Activated CD8-positive, alpha-beta T cell treated with anti-CD3 and anti-CD28 coated beads, Interleukin-2, amount 10 ng/mL, durations not matched to agents 7 days and 5 days (primary cell): ENCODE measurements at regions not wholly inside any gene's neighbourhood (a gene's known extent, or its start where the extent isn't known, plus 50 kb on each side); places are given as distances from the start of the nearest gene placed in this dataset.

Source experiments
- ATAC-seq: fragments of 150-1000 bp; cut with Tn5 transposase; one replicate; pipeline ENCODE4 v1.10.0; 2021; ENCODE audit warnings: moderate library complexity
- CTCF ChIA-PET: fragments of 350-600 bp; sonication (Branson Sonifier 250); formaldehyde crosslinking; loops from one replicate; lab custom pipeline; 2021; ENCODE audit warnings: antibody characterized with exemption; lab: Charles Lee
- POLR2A ChIA-PET: fragments of 350-600 bp; sonication (Branson Sonifier 250); formaldehyde crosslinking; loops from one replicate; lab custom pipeline; 2021; ENCODE audit warnings: antibody characterized with exemption; lab: Charles Lee
- DNase-seq: peaks from one replicate; pipeline ENCODE4 v3.0.0-alpha.2; 2020
- H3K27ac Mint-ChIP-seq: one replicate; pipeline ENCODE4 v1.8.0; 2021; ENCODE audit warnings: mild to moderate bottlenecking, mixed read lengths
- H3K27me3 Mint-ChIP-seq: one replicate; pipeline ENCODE4 v1.8.0; 2021; ENCODE audit warnings: low read depth, mixed read lengths
- H3K36me3 Mint-ChIP-seq: one replicate; pipeline ENCODE4 v1.8.0; 2021; ENCODE audit warnings: low read depth, mixed read lengths
- H3K4me1 Mint-ChIP-seq: one replicate; pipeline ENCODE4 v1.8.0; 2021; ENCODE audit warnings: low read depth, mixed read lengths
- H3K4me3 Mint-ChIP-seq: one replicate; pipeline ENCODE4 v1.8.0; 2021; ENCODE audit warnings: mild to moderate bottlenecking, mixed read lengths
- H3K9me3 Mint-ChIP-seq: one replicate; pipeline ENCODE4 v1.8.0; 2022; ENCODE audit warnings: mixed read lengths; ENCODE audit not compliant: insufficient read depth

- DNase-seq (no peak), ATAC-seq (no peak)
- Mint-ChIP-seq H3K36me3 (no peaks in the 10 kb centered on the region), H3K4me1 (no peaks in the 10 kb centered on the region), H3K27me3 (no peaks in the 10 kb centered on the region), H3K27ac (no peak overlapping the region), H3K4me3 (no peak overlapping the region), H3K9me3 (peaks cover 3% of the 10 kb centered on the region)
- ChIA-PET CTCF (no interaction called here), POLR2A (no interaction called here)
Observed at GRCh38 chr6:91864911-91865310, 1278.0 kb upstream of the MAP3K7 start.

GRCh38 chr6:91860541-91861335 lies 1273.9 kb upstream of the MAP3K7 start:
- H3K4me1 Mint-ChIP-seq: no peaks in the 10 kb centered on the region
- H3K4me3 Mint-ChIP-seq: no peak overlapping the region
- no peak overlapping the region for H3K27ac Mint-ChIP-seq
- no peak for ATAC-seq
- POLR2A ChIA-PET: no interaction called here
- CTCF ChIA-PET: no interaction called here
- no peaks in the 10 kb centered on the region for H3K27me3 Mint-ChIP-seq
- no peaks in the 10 kb centered on the region for H3K36me3 Mint-ChIP-seq
- no peaks in the 10 kb centered on the region for H3K9me3 Mint-ChIP-seq
- DNase-seq: no peak

GRCh38 chr6:91852252-91852651 lies 1265.4 kb upstream of the MAP3K7 start:
- Mint-ChIP-seq H3K27me3 (no peaks in the 10 kb centered on the region), H3K36me3 (no peaks in the 10 kb centered on the region), H3K27ac (no peak overlapping the region), H3K9me3 (peaks cover 13% of the 10 kb centered on the region), H3K4me1 (no peaks in the 10 kb centered on the region), H3K4me3 (no peak overlapping the region)
- DNase-seq (no peak), ATAC-seq (no peak)
- ChIA-PET CTCF (no interaction called here), POLR2A (no interaction called here)

GRCh38 chr6:91834813-91835212 lies 1247.9 kb upstream of the MAP3K7 start:
- H3K27ac Mint-ChIP-seq: no peak overlapping the region
- H3K27me3 Mint-ChIP-seq: no peaks in the 10 kb centered on the region
- H3K36me3 Mint-ChIP-seq: no peaks in the 10 kb centered on the region
- no peaks in the 10 kb centered on the region for H3K4me1 Mint-ChIP-seq
- peaks cover 5% of the 10 kb centered on the region for H3K9me3 Mint-ChIP-seq
- ChIA-PET POLR2A (no interaction called here), CTCF (no interaction called here)
- DNase-seq (no peak), ATAC-seq (no peak)
- no peak overlapping the region for H3K4me3 Mint-ChIP-seq

GRCh38 chr6:91827151-91827550 lies 1240.3 kb upstream of the MAP3K7 start:
- no peak overlapping the region for H3K27ac Mint-ChIP-seq
- no peak for ATAC-seq

GRCh38 chr6:91826128-91826527 lies 1239.3 kb upstream of the MAP3K7 start:
- DNase-seq (no peak), ATAC-seq (no peak)
- ChIA-PET POLR2A (no interaction called here), CTCF (no interaction called here)
- Mint-ChIP-seq H3K27me3 (no peaks in the 10 kb centered on the region), H3K4me3 (no peak overlapping the region), H3K4me1 (no peaks in the 10 kb centered on the region), H3K36me3 (no peaks in the 10 kb centered on the region), H3K9me3 (no peaks in the 10 kb centered on the region), H3K27ac (no peak overlapping the region)

More at GRCh38 chr6:91827151-91827550, 1240.3 kb upstream of the MAP3K7 start:
- no peak for DNase-seq
- H3K4me3 Mint-ChIP-seq: no peak overlapping the region
- POLR2A ChIA-PET: no interaction called here
- no peaks in the 10 kb centered on the region for H3K4me1 Mint-ChIP-seq
- H3K27me3 Mint-ChIP-seq: no peaks in the 10 kb centered on the region
- no peaks in the 10 kb centered on the region for H3K36me3 Mint-ChIP-seq
- CTCF ChIA-PET: no interaction called here
- no peaks in the 10 kb centered on the region for H3K9me3 Mint-ChIP-seq

- no peak overlapping the region for H3K4me3 Mint-ChIP-seq
- DNase-seq: no peak
- CTCF ChIA-PET: no interaction called here
- no peaks in the 10 kb centered on the region for H3K4me1 Mint-ChIP-seq
- no peaks in the 10 kb centered on the region for H3K27me3 Mint-ChIP-seq
- ATAC-seq: no peak
- H3K36me3 Mint-ChIP-seq: no peaks in the 10 kb centered on the region
- POLR2A ChIA-PET: no interaction called here
- no peak overlapping the region for H3K27ac Mint-ChIP-seq
- H3K9me3 Mint-ChIP-seq: no peaks in the 10 kb centered on the region
Observed at GRCh38 chr6:91824331-91824730, 1237.5 kb upstream of the MAP3K7 start.

- ATAC-seq (no peak), DNase-seq (no peak)
- H3K9me3 Mint-ChIP-seq: no peaks in the 10 kb centered on the region
- H3K4me1 Mint-ChIP-seq: no peaks in the 10 kb centered on the region
- POLR2A ChIA-PET: no interaction called here
- CTCF ChIA-PET: no interaction called here
- H3K4me3 Mint-ChIP-seq: no peak overlapping the region
- no peaks in the 10 kb centered on the region for H3K27me3 Mint-ChIP-seq
- no peaks in the 10 kb centered on the region for H3K36me3 Mint-ChIP-seq
- no peak overlapping the region for H3K27ac Mint-ChIP-seq
Observed at GRCh38 chr6:91822581-91822980, 1235.7 kb upstream of the MAP3K7 start.

- no peak for ATAC-seq
Observed at GRCh38 chr6:91816335-91816734, 1229.5 kb upstream of the MAP3K7 start.

GRCh38 chr6:91813641-91814040 lies 1226.8 kb upstream of the MAP3K7 start:
- CTCF ChIA-PET: no interaction called here
- Mint-ChIP-seq H3K9me3 (peaks cover 4% of the 10 kb centered on the region), H3K4me3 (no peak overlapping the region), H3K27me3 (no peaks in the 10 kb centered on the region), H3K27ac (no peak overlapping the region), H3K36me3 (no peaks in the 10 kb centered on the region), H3K4me1 (no peaks in the 10 kb centered on the region)
- POLR2A ChIA-PET: no interaction called here
- DNase-seq: no peak
- no peak for ATAC-seq

More at GRCh38 chr6:91816335-91816734, 1229.5 kb upstream of the MAP3K7 start:
- no peak for DNase-seq
- Mint-ChIP-seq H3K4me3 (no peak overlapping the region), H3K4me1 (no peaks in the 10 kb centered on the region), H3K27me3 (no peaks in the 10 kb centered on the region), H3K36me3 (no peaks in the 10 kb centered on the region), H3K27ac (no peak overlapping the region), H3K9me3 (peaks cover 4% of the 10 kb centered on the region)
- ChIA-PET CTCF (no interaction called here), POLR2A (no interaction called here)

GRCh38 chr6:91812596-91813274 lies 1225.9 kb upstream of the MAP3K7 start:
- H3K36me3 Mint-ChIP-seq: no peaks in the 10 kb centered on the region
- H3K9me3 Mint-ChIP-seq: peaks cover 4% of the 10 kb centered on the region
- POLR2A ChIA-PET: no interaction called here
- CTCF ChIA-PET: no interaction called here
- H3K4me3 Mint-ChIP-seq: no peak overlapping the region
- H3K4me1 Mint-ChIP-seq: no peaks in the 10 kb centered on the region
- no peak overlapping the region for H3K27ac Mint-ChIP-seq
- ATAC-seq (no peak), DNase-seq (no peak)
- no peaks in the 10 kb centered on the region for H3K27me3 Mint-ChIP-seq

GRCh38 chr6:91804981-91805380 lies 1218.1 kb upstream of the MAP3K7 start:
- H3K4me3 Mint-ChIP-seq: no peak overlapping the region
- H3K36me3 Mint-ChIP-seq: no peaks in the 10 kb centered on the region
- no peaks in the 10 kb centered on the region for H3K27me3 Mint-ChIP-seq
- CTCF ChIA-PET: no interaction called here
- POLR2A ChIA-PET: no interaction called here
- no peak for DNase-seq
- no peaks in the 10 kb centered on the region for H3K4me1 Mint-ChIP-seq
- no peak overlapping the region for H3K27ac Mint-ChIP-seq
- peaks cover 14% of the 10 kb centered on the region for H3K9me3 Mint-ChIP-seq
- no peak for ATAC-seq
